Right renal cortex interstitium (tissue), 3 donors: ENCODE measurements at regions not wholly inside any gene's neighbourhood (a gene's known extent, or its start where the extent isn't known, plus 50 kb on each side); places are given as distances from the start of the nearest gene placed in this dataset.

Experiments used
- DNase-seq, 3 donors: peaks; one replicate each; pipeline ENCODE4 v3.0.0-alpha.2; 2013; ENCODE audit warnings: low read depth in 3 of 3, low spot score in 2 of 3

GRCh38 chr7:1370738-1371137 lies 88.5 kb downstream of the MICALL2 start:
- DNase-seq = no peak

GRCh38 chr7:1372063-1372462 lies 87.2 kb downstream of the MICALL2 start:
- DNase-seq = no peak

GRCh38 chr7:1372671-1373379 lies 86.4 kb downstream of the MICALL2 start:
- DNase-seq = no peak

- no peak for DNase-seq
These were observed 82.0 kb downstream of the MICALL2 start for GRCh38 chr7:1377111-1377909.

GRCh38 chr7:1378610-1379601 lies 80.4 kb downstream of the MICALL2 start:
- DNase-seq = no peak

- no peak for DNase-seq
These were observed 78.9 kb downstream of the MICALL2 start for GRCh38 chr7:1380231-1380815.

GRCh38 chr7:1380821-1381580 lies 78.3 kb downstream of the MICALL2 start:
- DNase-seq = no peak

GRCh38 chr7:1382553-1383397 lies 76.5 kb downstream of the MICALL2 start:
- DNase-seq = no peak

GRCh38 chr7:1383398-1384112 lies 75.7 kb downstream of the MICALL2 start:
- no peak for DNase-seq

- no peak for DNase-seq
These were observed 75.2 kb downstream of the MICALL2 start for GRCh38 chr7:1384113-1384415.
